GM12891 (cell line): ENCODE measurements at regions not wholly inside any gene's neighbourhood (a gene's known extent, or its start where the extent isn't known, plus 50 kb on each side); places are given as distances from the start of the nearest gene placed in this dataset.
A peak's percentile ranks its signal among the peaks of the same experiment; 100 is the strongest.

Experiments used
- DNase-seq: peaks from one replicate; pipeline ENCODE4 v3.0.0; 2011; ENCODE audit warnings: low spot score; ENCODE audit not compliant: insufficient read length
- FAIRE-seq: peaks from 2 replicates; lab custom pipeline; 2011; peaks lifted over from hg19 to GRCh38; lab: Jason Lieb, UNC
- PAX5 ChIP-seq: IDR thresholded peaks from 2 replicates; pipeline ENCODE4 v1.6.1; 2011; ENCODE audit warnings: low read length, moderate library complexity, mild to moderate bottlenecking; ENCODE audit not compliant: insufficient read depth, severe bottlenecking
- POLR2A ChIP-seq: IDR thresholded peaks from 2 replicates; pipeline ENCODE4 v1.6.1; 2011; ENCODE audit warnings: low read depth, low read length, control low read depth
- POLR2AphosphoS5 ChIP-seq: IDR thresholded peaks from 2 replicates; pipeline ENCODE4 v1.6.1; 2011; ENCODE audit warnings: low read depth, low read length, control low read depth
- POU2F2 ChIP-seq: IDR thresholded peaks from 2 replicates; pipeline ENCODE4 v1.6.1; 2011; ENCODE audit warnings: low read depth, mild to moderate bottlenecking, control low read depth, low read length, moderate library complexity
- SPI1 ChIP-seq: IDR thresholded peaks from 2 replicates; pipeline ENCODE4 v1.6.1; 2011; ENCODE audit warnings: low read depth, low read length, control low read depth
- TAF1 ChIP-seq: IDR thresholded peaks from 2 replicates; pipeline ENCODE4 v1.6.1; 2011; ENCODE audit warnings: low read depth, low read length, control low read depth

- no peak for TF ChIP-seq POU2F2
- no peak for TF ChIP-seq TAF1
- no peak for TF ChIP-seq PAX5
- TF ChIP-seq SPI1 = no peak
- no peak for TF ChIP-seq POLR2A
- DNase-seq = no peak
- no peak for FAIRE-seq
Measured at GRCh38 chr9:103757062-103757461, 337.0 kb upstream of the SMC2 start.

- no peak for FAIRE-seq
- no peak for DNase-seq
- TF ChIP-seq POLR2A = no peak
- TF ChIP-seq SPI1 = no peak
- no peak for TF ChIP-seq POU2F2
- TF ChIP-seq POLR2AphosphoS5 = no peak
- TF ChIP-seq PAX5 = no peak
- no peak for TF ChIP-seq TAF1
Measured at GRCh38 chr9:103761466-103761865, 332.6 kb upstream of the SMC2 start.

- DNase-seq (no peak), FAIRE-seq (no peak)
- TF ChIP-seq PAX5 = no peak
- no peak for TF ChIP-seq POU2F2
- TF ChIP-seq SPI1 = no peak
- no peak for TF ChIP-seq POLR2AphosphoS5
- TF ChIP-seq POLR2A = no peak
- no peak for TF ChIP-seq TAF1
Measured at GRCh38 chr9:103789686-103790085, 304.4 kb upstream of the SMC2 start.

- peak; percentile 44 for TF ChIP-seq SPI1
- no peak for TF ChIP-seq TAF1
- FAIRE-seq (peak; percentile 96), DNase-seq (peak; percentile 5)
Measured at GRCh38 chr9:103798620-103799019, 295.5 kb upstream of the SMC2 start.

GRCh38 chr9:103799959-103800358, 294.1 kb upstream of the SMC2 start:
- FAIRE-seq (no peak), DNase-seq (no peak)
- TF ChIP-seq POLR2A = no peak
- TF ChIP-seq TAF1 = no peak
- no peak for TF ChIP-seq POU2F2
- no peak for TF ChIP-seq PAX5
- no peak for TF ChIP-seq POLR2AphosphoS5
- no peak for TF ChIP-seq SPI1

- FAIRE-seq (no peak), DNase-seq (no peak)
- TF ChIP-seq SPI1 (no peak), POLR2AphosphoS5 (no peak), POU2F2 (no peak), POLR2A (no peak), TAF1 (no peak)
Measured at GRCh38 chr9:103802068-103802467, 292.0 kb upstream of the SMC2 start.

- DNase-seq = no peak
- TF ChIP-seq SPI1 (no peak), PAX5 (no peak), POU2F2 (no peak), POLR2AphosphoS5 (no peak), POLR2A (no peak), TAF1 (no peak)
- no peak for FAIRE-seq
Measured at GRCh38 chr9:103803245-103803644, 290.9 kb upstream of the SMC2 start.

GRCh38 chr9:103804077-103804735, 289.9 kb upstream of the SMC2 start:
- FAIRE-seq (no peak), DNase-seq (no peak)
- no peak for TF ChIP-seq TAF1
- TF ChIP-seq POLR2A = no peak
- TF ChIP-seq POU2F2 = no peak
- TF ChIP-seq POLR2AphosphoS5 = no peak
- TF ChIP-seq PAX5 = no peak
- TF ChIP-seq SPI1 = no peak

- TF ChIP-seq TAF1 = no peak
- no peak for TF ChIP-seq PAX5
- no peak for TF ChIP-seq POLR2A
- TF ChIP-seq POLR2AphosphoS5 = no peak
- no peak for TF ChIP-seq SPI1
- no peak for TF ChIP-seq POU2F2
- no peak for FAIRE-seq
Measured at GRCh38 chr9:103809745-103810144, 284.4 kb upstream of the SMC2 start.

GRCh38 chr9:103811462-103811861, 282.6 kb upstream of the SMC2 start:
- TF ChIP-seq POU2F2 = no peak
- no peak for TF ChIP-seq SPI1
- no peak for TF ChIP-seq POLR2A
- no peak for TF ChIP-seq PAX5
- TF ChIP-seq POLR2AphosphoS5 = no peak
- TF ChIP-seq TAF1 = no peak
- no peak for DNase-seq
- FAIRE-seq = no peak

More at GRCh38 chr9:103809745-103810144, 284.4 kb upstream of the SMC2 start:
- no peak for DNase-seq
